D721Med (cell line): ENCODE measurements at regions not wholly inside any gene's neighbourhood (a gene's known extent, or its start where the extent isn't known, plus 50 kb on each side); places are given as distances from the start of the nearest gene placed in this dataset.
"Not testable (repeated sequence)": the region's sequence is repeated elsewhere in the genome, so short reads cannot be mapped to it uniquely, and the experiment has no call there.

Experiments
- DNase-seq: peaks from one replicate; pipeline ENCODE4 v3.0.0; 2011; ENCODE audit warnings: low spot score; ENCODE audit not compliant: insufficient read length
- FAIRE-seq: peaks from 2 replicates; lab custom pipeline; 2011; peaks lifted over from hg19 to GRCh38; lab: Jason Lieb, UNC
- TF ChIP-seq, protein P1 (sequence below): IDR thresholded peaks from 2 replicates; pipeline ENCODE4 v1.5.1; 2012; ENCODE audit warnings: mild to moderate bottlenecking, control low read depth; ENCODE audit not compliant: insufficient read depth; ENCODE audit errors: missing control alignments

DNA sequence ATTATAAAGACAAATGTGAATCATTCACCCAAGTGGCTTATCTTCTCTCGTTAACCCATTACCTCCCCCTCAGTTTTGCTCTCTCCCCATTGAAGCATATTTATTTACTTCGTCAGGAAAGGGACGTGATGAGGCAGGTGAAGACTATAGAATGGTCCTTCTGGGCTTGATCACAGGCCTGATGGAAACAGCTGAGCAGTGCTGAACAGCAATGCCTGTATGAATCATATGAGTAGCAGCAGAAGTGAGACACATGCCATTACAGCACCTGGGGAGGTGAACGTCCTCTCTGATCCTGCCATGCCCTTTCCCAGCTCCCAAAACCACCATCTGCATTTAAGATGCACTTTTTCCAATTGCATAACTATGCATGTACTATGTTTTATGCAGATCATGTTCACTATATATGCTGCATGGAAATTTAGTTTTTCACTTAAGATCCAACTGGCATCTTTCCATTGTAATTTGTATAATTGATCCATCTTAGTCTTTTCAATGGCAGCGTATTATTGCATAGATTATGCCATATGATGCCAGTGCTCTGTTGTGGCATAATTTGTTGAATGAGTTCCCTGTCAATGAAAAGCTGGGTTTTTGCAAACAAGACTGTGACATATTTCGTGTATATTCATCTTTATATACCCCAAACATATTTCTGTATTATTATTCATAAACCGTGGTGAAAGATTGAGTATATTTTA, 105.3 kb downstream of the CXCL12 start:
- FAIRE-seq (no peak), DNase-seq (no peak)
- TF ChIP-seq, protein P1, sequence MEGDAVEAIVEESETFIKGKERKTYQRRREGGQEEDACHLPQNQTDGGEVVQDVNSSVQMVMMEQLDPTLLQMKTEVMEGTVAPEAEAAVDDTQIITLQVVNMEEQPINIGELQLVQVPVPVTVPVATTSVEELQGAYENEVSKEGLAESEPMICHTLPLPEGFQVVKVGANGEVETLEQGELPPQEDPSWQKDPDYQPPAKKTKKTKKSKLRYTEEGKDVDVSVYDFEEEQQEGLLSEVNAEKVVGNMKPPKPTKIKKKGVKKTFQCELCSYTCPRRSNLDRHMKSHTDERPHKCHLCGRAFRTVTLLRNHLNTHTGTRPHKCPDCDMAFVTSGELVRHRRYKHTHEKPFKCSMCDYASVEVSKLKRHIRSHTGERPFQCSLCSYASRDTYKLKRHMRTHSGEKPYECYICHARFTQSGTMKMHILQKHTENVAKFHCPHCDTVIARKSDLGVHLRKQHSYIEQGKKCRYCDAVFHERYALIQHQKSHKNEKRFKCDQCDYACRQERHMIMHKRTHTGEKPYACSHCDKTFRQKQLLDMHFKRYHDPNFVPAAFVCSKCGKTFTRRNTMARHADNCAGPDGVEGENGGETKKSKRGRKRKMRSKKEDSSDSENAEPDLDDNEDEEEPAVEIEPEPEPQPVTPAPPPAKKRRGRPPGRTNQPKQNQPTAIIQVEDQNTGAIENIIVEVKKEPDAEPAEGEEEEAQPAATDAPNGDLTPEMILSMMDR: no peak

DNA sequence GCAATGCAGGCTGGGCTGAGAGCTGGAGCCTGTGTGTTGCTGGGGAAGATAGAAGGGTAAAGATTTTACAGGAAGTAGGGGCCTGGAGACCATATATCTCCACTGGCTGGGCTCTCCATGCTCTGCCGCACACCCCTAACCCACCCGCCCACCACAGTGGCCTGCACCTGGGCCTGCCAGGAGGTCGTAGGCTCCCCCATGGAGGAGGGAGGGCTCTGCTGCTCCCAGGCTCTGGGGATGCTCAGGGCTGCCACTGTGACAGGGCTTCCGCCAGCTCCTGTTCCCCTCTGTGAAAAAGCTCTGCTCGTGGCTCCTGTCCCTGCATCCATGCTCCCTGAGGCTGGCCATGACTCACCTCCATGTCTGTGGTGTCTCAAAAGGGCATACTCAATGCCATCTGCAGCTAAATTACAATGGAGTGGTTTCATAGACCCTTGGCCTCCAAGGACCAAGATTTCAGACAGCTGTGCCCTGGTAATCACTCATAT, 106.0 kb downstream of the CXCL12 start:
- no peak for DNase-seq
- no peak for FAIRE-seq
- TF ChIP-seq, protein P1: no peak

DNA sequence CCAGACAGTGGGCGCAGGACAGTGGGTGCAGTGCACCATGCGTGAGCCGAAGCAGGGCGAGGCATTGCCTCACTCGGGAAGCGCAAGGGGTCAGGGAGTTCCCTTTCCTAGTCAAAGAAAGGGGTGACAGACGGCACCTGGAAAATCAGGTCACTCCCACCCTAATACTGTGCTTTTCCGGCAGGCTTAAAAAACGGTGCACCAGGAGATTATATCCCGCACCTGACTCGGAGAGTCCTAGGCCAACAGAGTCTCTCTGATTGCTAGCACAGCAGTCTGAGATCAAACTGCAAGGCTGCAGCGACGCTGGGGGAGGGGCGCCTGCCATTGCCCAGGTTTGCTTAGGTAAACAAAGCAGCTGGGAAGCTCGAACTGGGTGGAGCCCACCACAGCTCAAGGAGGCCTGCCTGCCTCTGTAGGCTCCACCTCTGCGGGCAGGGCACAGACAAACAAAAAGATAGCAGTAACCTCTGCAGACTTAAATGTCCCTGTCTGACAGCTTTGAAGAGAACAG, 116.4 kb downstream of the CXCL12 start:
- not testable (repeated sequence) for FAIRE-seq, DNase-seq

DNA sequence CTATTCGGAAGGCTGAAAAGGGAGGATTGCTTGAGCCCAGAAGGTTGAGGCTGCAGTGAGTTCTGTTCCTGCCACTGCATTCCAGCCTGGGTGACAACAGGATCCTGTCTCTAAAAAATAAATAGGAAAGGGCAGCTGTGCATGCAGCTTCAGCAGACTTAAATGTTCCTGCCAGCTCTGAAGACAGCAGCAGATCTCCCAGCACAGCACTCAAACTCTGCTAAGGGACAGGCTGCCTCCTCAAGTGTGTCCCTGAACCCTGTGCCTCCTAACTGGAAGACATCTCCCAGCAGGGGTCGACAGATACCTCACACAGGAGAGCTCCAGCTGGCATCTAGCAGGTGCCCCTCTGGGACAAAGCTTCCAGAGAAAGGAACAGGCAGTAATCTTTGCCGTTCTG, 117.9 kb downstream of the CXCL12 start:
- FAIRE-seq: no peak
- TF ChIP-seq, protein P1: no peak
- DNase-seq: no peak

DNA sequence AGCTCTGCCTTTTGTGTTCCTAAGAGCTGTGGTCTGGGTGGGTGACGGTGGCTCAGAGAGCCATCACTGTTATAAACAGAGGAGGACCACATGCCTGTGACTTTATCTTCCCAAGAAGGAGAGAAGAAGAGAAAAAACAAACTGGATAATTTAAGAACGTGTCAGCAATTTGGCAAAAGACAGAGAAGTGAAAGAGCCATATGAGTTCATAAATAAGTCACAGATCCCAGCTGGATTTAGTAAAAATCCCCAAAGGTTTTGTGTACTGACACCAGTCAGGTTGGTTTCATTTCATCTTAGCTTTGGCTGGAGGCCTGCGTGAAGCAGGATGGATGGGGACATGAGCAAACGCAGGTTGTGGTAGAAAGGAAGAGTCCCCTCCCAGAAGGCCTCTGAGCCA, 120.7 kb downstream of the CXCL12 start:
- DNase-seq (no peak), FAIRE-seq (no peak)
- TF ChIP-seq, protein P1: no peak

DNA sequence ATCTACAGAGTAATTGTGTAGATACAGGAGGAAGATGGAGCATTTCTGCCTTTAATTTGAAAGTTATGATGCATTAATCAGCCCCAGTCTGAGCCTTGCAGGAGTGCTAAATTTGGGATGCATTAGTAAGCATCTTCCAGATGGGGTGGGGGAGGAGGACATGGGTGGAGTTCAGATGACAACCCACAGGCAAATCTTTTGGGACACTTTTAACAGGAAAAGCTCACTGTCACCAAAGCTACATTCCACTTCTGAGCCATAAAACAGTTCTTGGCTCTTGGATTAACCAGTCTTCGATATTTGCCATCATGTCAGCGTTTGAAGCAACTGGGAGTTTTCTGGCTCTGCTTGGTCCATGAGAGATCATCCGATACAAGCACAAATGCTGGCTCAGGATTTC, 121.1 kb downstream of the CXCL12 start:
- DNase-seq (no peak), FAIRE-seq (no peak)
- TF ChIP-seq, protein P1: no peak

DNA sequence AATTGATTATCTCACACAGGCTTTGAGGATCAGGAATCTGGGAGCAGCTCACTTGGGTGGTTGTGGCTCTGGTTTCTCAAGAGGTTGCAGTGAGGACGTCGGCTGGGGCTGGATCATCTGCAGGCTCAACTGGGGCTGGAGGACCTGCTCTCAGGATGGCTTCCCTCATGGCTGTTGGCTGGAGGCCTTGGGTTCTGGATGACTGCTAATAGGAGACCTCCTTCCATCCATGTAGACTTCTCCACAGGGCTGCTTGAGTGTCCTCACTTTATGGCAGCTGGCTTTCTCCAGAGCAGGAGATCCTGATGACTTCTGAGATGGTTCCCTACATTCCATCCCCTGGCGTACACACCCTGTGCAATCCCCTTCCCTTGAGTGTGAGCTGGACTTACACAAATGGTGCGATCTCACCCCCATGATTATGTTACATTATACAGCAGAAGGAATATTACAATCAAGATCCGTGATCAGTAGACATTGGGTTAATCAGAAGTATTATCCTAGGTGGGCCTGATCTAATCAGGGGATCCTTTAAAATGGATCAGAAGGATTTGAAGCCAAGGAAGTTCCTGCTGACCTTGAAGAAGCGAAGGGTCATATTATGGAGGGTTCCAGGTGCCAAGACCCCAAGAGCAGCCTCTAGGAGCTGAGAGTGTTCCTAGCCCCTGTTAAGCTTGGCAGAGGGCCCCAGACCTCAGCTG, 122.2 kb downstream of the CXCL12 start:
- TF ChIP-seq, protein P1: no peak
- no peak for FAIRE-seq

More for the DNA sequence above, 122.2 kb downstream of the CXCL12 start:
- no peak for DNase-seq
